ENCODE measurements at regions not wholly inside any gene's neighbourhood (a gene's known extent, or its start where the extent isn't known, plus 50 kb on each side); places are given as distances from the start of the nearest gene placed in this dataset.

GRCh38 chr6:164720-165119 is 127.6 kb upstream of the DUSP22 start:
- no peaks in the 10 kb centered on the region for H3K9me3 ChIP-seq (ENCODE audit: low read depth, low read length, poor library complexity, severe bottlenecking)
- H3K4me3 ChIP-seq (ENCODE audit: low read depth, low read length, poor library complexity, severe bottlenecking), result no peak overlapping the region
- DNase-seq (ENCODE audit: low spot score), result no peak
- no peak overlapping the region for H3K27ac ChIP-seq (ENCODE audit: low read depth, low read length, poor library complexity, severe bottlenecking)
- ChIA-PET POLR2A (ENCODE audit: low non-redundant PET) (no interaction called here), CTCF (no interaction called here)
- TF ChIP-seq CTCF (conservative IDR thresholded peaks at IDR 0.05; ENCODE audit: low read depth, low read length) (no peak), EZH2 (IDR thresholded peaks at IDR 0.05; ENCODE audit: borderline replicate concordance, low read depth, low read length, poor library complexity, severe bottlenecking) (no peak)
- no TSS peak for BruUV-seq (replicated peaks)
- H3K27me3 ChIP-seq (replicated peaks; ENCODE audit: insufficient read depth, low read depth, low read length, poor library complexity), result no peaks in the 10 kb centered on the region
- no peaks in the 10 kb centered on the region for H3K4me1 ChIP-seq (ENCODE audit: insufficient read depth, low read length, poor library complexity, severe bottlenecking)
- intact Hi-C loops (cut with micrococcal nuclease; ENCODE audit: unreplicated experiment), result no loop called here
- H3K36me3 ChIP-seq (ENCODE audit: insufficient read depth, low read length, poor library complexity, severe bottlenecking), result no peaks in the 10 kb centered on the region

GRCh38 chr6:165263-165662 is 127.0 kb upstream of the DUSP22 start:
- CTCF ChIA-PET, result no interaction called here
- Histone ChIP-seq H3K4me3 (ENCODE audit: low read depth, low read length, poor library complexity, severe bottlenecking) (no peak overlapping the region), H3K36me3 (ENCODE audit: insufficient read depth, low read length, poor library complexity, severe bottlenecking) (no peaks in the 10 kb centered on the region), H3K4me1 (ENCODE audit: insufficient read depth, low read length, poor library complexity, severe bottlenecking) (no peaks in the 10 kb centered on the region), H3K27ac (ENCODE audit: low read depth, low read length, poor library complexity, severe bottlenecking) (no peak overlapping the region), H3K27me3 (replicated peaks; ENCODE audit: insufficient read depth, low read depth, low read length, poor library complexity) (no peaks in the 10 kb centered on the region), H3K9me3 (ENCODE audit: low read depth, low read length, poor library complexity, severe bottlenecking) (no peaks in the 10 kb centered on the region)
- POLR2A ChIA-PET (ENCODE audit: low non-redundant PET), result no interaction called here
- intact Hi-C loops (cut with micrococcal nuclease; ENCODE audit: unreplicated experiment), result no loop called here
- no TSS peak for BruUV-seq (replicated peaks)
- TF ChIP-seq CTCF (conservative IDR thresholded peaks at IDR 0.05; ENCODE audit: low read depth, low read length), result no peak
- no peak for TF ChIP-seq EZH2 (IDR thresholded peaks at IDR 0.05; ENCODE audit: borderline replicate concordance, low read depth, low read length, poor library complexity, severe bottlenecking)
- DNase-seq (ENCODE audit: low spot score), result no peak

GRCh38 chr6:165906-166305 is 126.4 kb upstream of the DUSP22 start:
- intact Hi-C loops (cut with micrococcal nuclease; ENCODE audit: unreplicated experiment), result no loop called here
- Histone ChIP-seq H3K9me3 (ENCODE audit: low read depth, low read length, poor library complexity, severe bottlenecking) (no peaks in the 10 kb centered on the region), H3K4me1 (ENCODE audit: insufficient read depth, low read length, poor library complexity, severe bottlenecking) (no peaks in the 10 kb centered on the region), H3K36me3 (ENCODE audit: insufficient read depth, low read length, poor library complexity, severe bottlenecking) (no peaks in the 10 kb centered on the region), H3K27ac (ENCODE audit: low read depth, low read length, poor library complexity, severe bottlenecking) (no peak overlapping the region), H3K27me3 (replicated peaks; ENCODE audit: insufficient read depth, low read depth, low read length, poor library complexity) (no peaks in the 10 kb centered on the region), H3K4me3 (ENCODE audit: low read depth, low read length, poor library complexity, severe bottlenecking) (no peak overlapping the region)
- DNase-seq (ENCODE audit: low spot score), result no peak
- ChIA-PET CTCF (no interaction called here), POLR2A (ENCODE audit: low non-redundant PET) (no interaction called here)
- no TSS peak for BruUV-seq (replicated peaks)
- TF ChIP-seq CTCF (conservative IDR thresholded peaks at IDR 0.05; ENCODE audit: low read depth, low read length), result no peak
- no peak for TF ChIP-seq EZH2 (IDR thresholded peaks at IDR 0.05; ENCODE audit: borderline replicate concordance, low read depth, low read length, poor library complexity, severe bottlenecking)

Measured in A673 (cell line).